ENCODE measurements at regions not wholly inside any gene's neighbourhood (a gene's known extent, or its start where the extent isn't known, plus 50 kb on each side); places are given as distances from the start of the nearest gene placed in this dataset.

GRCh38 chr21:20774737-20775136 is 223.5 kb upstream of the NCAM2 start:
- TF ChIP-seq REST (IDR thresholded peaks at IDR 0.05; ENCODE audit: low read depth) (no peak), EP300 (IDR thresholded peaks at IDR 0.05; ENCODE audit: borderline replicate concordance) (no peak), FOXM1 (IDR thresholded peaks at IDR 0.05; ENCODE audit: borderline replicate concordance, low read depth) (no peak), RAD21 (IDR thresholded peaks at IDR 0.05; ENCODE audit: low read depth) (no peak), CEBPB (IDR thresholded peaks at IDR 0.05) (no peak), CREB1 (IDR thresholded peaks at IDR 0.05; ENCODE audit: low read depth) (no peak)
- TF ChIP-seq, protein P1, sequence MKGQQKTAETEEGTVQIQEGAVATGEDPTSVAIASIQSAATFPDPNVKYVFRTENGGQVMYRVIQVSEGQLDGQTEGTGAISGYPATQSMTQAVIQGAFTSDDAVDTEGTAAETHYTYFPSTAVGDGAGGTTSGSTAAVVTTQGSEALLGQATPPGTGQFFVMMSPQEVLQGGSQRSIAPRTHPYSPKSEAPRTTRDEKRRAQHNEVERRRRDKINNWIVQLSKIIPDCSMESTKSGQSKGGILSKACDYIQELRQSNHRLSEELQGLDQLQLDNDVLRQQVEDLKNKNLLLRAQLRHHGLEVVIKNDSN (IDR thresholded peaks at IDR 0.05): no peak
